NOMO-1 treated with dmso at 0.1 percent for 144 hours (cell line): ENCODE measurements at regions not wholly inside any gene's neighbourhood (a gene's known extent, or its start where the extent isn't known, plus 50 kb on each side); places are given as distances from the start of the nearest gene placed in this dataset.
"Not testable (repeated sequence)": the region's sequence is repeated elsewhere in the genome, so short reads cannot be mapped to it uniquely, and the experiment has no call there.

Experiments used
- DNase-seq: peaks from one replicate; lab custom pipeline; 2025; ENCODE audit not compliant: unreplicated experiment; lab: John Stamatoyannopoulos, UW

- no peak for DNase-seq
These were observed 1962.9 kb upstream of the CDH6 start for GRCh38 chr5:29230591-29230990.

- no peak for DNase-seq
These were observed 1964.0 kb upstream of the CDH6 start for GRCh38 chr5:29229461-29229860.

- peak; percentile 39 for DNase-seq
These were observed 1975.3 kb upstream of the CDH6 start for GRCh38 chr5:29218138-29218537.

DNA sequence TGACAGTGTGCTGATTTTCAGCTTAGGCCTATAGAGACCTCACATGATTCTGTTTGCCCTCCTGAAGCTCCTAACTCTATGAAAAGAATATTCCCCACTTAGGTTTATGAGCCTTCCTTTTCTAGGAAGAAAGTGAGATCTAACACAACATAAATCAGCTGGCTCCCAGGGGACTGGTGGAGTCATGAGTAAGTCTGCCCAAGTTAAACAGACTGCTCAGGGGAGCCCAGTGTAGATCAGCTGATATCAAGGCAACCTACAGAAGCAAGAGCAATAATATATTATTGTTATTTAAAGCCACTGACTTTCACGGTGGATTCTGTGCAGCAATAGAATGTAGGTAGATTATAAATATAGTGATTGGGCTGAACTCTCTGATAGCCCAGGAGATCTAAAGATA is 1978.6 kb upstream of the CDH6 start:
- no peak for DNase-seq

DNA sequence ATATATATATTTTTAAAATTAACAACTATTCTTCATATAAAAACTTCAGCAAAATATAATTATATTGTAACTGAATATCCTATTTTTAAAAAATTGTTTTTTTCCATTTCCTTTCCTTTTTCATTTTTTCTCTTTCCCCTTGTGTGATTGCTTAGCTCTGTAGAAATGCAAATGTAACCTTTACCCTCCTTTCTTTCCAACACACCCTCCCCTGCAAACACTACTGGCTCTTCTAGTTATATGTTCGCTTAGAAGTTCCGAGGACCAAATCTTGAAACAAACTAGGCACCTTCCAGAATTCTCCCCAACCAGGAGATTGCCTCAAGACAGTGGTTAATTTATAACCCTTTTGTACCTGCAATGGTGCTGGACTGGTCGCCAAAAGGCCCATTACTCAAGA is 1980.0 kb upstream of the CDH6 start:
- no peak for DNase-seq

DNA sequence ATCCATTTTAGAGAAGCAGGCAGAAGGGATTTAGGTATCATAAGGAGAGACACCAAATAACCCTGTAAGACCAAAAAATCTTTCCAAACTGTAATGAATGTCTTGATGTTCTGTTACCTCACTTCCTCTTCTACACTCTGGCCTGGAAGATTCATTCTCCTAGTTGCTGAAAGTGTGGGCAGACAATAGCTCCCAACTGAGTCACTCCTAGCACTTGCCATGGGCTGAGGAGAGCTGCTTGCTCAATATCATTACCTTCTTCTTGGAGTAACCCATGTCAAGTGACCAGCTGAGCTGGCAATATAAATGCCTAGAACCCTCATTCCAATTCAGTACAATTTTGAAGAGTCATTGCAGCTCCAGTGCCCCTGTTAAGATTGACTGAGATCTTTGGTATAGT is 1985.5 kb upstream of the CDH6 start:
- DNase-seq = peak; percentile 38

DNA sequence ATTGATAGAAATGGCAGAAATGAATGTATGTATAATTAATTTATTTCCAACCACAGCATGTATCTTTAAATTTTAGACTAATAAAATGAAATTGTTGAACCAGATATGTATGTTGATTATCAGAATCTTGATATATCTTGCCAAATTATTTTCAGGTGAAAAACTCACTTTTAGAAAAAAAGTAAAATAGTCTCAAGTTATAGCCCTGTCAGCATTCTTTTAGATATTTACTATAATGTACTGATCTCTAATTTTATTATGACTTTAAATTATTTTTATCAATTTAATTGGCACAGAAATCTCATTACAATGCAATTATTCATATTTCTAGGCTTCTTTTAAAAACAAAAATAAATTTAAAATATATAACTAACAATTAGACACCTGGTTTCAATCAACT is 1990.4 kb upstream of the CDH6 start:
- DNase-seq = no peak

- DNase-seq = no peak
These were observed 1995.6 kb upstream of the CDH6 start for GRCh38 chr5:29197631-29198454.

- DNase-seq = no peak
These were observed 1999.5 kb upstream of the CDH6 start for GRCh38 chr5:29193972-29194371.

DNA sequence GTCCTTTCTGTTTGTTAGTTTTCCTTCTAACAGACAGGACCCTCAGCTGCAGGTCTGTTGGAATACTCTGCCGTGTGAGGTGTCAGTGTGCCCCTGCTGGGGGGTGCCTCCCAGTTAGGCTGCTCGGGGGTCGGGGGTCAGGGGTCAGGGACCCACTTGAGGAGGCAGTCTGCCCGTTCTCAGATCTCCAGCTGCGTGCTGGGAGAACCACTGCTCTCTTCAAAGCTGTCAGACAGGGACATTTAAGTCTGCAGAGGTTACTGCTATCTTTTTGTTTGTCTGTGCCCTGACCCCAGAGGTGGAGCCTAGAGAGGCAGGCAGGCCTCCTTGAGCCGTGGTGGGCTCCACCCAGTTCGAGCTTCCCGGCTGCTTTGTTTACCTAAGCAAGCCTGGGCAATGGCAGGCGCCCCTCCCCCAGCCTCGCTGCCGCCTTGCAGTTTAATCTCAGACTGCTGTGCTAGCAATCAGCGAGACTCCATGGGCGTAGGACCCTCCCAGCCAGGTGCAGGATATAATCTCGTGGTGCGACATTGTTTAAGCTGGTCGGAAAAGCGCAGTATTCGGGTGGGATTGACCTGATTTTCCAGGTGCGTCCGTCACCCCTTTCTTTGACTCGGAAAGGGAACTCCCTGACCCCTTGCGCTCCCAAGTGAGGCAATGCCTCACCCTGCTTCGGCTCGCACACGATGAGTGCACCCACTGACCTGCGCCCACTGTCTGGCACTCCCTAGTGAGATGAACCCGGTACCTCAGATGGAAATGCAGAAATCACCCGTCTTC is 2002.0 kb upstream of the CDH6 start:
- DNase-seq = not testable (repeated sequence)

DNA sequence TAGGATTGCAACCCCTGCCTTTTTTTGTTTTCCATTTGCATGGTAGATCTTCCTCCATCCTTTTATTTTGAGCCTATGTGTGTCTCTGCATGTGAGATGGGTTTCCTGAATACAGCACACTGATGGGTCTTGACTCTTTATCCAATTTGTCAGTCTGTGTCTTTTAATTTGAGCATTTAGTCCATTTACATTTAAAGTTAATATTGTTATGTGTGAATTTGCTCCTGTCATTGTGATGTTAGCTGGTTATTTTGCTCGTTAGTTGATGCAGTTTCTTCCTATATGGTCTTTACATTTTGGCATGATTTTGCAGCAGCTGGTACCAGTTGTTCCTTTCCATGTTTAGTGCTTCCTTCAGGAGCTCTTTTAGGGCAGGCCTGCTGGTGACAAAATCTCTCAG is 2003.1 kb upstream of the CDH6 start:
- DNase-seq = not testable (repeated sequence)

DNA sequence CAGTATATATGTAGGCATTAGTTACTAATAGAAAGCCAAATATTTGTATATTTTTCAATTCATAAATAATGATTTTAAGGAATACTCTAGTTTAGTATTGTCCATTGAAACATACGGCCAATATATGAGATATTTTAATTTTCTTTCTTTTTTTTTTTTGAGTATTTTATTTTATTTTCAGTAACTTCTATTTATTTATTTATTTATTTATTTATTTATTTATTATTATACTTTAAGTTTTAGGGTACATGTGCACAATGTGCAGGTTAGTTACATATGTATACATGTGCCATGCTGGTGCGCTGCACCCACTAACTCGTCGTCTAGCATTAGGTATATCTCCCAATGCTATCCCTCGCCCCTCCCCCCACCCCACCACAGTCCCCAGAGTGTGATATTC is 2007.1 kb upstream of the CDH6 start:
- DNase-seq = not testable (repeated sequence)

DNA sequence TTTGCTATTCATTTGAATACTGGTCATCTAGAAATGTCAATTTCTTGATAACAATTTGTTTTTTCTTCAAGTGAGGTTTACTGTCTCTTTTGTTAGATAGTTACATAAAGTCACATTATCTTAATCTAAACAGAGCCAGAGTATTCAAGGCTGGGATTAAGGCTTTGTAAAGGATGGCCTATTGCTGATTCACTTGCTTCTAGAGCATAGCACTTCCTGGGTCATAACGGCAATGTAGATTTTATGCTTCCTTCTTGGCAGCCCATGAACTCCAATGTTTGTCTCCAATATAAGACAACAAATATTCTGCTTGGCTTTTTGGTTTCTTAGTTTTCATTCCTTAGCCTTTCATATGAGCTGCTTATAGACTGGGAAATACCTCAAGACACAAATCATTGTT is 2007.9 kb upstream of the CDH6 start:
- DNase-seq = no peak

DNA sequence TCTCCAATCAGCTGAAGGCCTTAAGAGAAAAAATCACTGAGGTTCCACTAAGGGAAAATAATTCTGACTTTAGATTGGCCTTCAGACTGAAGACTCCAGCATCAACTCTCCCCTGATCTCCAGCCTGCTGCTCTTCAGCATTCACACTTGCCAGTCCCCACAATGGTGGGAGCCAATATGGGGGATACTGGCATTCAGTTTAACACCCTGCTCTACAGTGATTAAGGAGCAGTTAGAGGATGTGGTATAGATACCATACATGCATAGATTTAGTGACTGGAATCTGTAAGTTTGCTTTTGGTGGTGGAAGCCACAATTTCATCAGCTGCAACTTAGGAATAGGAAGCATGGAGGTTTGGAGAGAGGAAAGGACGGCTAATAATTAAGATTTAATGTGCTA is 2017.7 kb upstream of the CDH6 start:
- DNase-seq = no peak

DNA sequence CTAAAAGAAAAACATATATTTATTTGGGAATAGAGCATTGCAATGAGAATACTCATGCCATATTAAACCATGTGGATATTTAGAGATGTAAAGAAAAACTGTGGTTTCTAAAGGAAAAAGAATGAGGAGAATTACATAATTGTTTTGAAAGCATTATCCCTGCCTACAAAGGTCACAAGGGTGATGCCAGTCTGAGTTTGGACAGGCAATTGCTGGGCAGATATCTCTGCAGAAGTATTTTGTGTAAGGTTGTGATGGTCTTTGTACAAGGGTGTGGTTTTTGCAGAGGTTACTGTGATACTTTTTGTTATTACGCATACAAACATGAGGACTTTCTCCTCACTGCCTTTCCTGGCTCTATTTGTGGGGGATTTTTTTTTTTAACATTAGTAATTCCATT is 2022.9 kb upstream of the CDH6 start:
- no peak for DNase-seq

- DNase-seq = no peak
These were observed 2023.6 kb upstream of the CDH6 start for GRCh38 chr5:29169886-29170285.

- DNase-seq = no peak
These were observed 2031.2 kb upstream of the CDH6 start for GRCh38 chr5:29162297-29162696.

- DNase-seq = no peak
These were observed 2031.8 kb upstream of the CDH6 start for GRCh38 chr5:29161399-29162291.

DNA sequence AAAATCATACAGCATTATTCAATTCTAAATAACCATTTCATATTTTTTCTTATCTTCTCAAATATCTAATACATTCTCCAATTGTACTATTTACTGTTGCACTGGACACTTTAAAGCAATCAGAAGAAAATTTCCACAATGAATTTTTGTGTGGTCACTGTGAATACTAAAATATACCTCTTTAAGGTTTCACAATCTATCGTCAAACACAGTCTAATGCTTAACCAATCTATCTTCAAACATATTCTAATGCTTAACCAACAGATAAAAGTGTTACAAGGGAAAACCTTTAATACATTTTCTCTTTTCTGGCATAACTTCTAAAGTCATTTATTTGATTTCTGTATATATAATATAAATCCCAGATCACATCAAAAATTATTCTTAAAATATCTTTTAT is 2035.5 kb upstream of the CDH6 start:
- no peak for DNase-seq

DNA sequence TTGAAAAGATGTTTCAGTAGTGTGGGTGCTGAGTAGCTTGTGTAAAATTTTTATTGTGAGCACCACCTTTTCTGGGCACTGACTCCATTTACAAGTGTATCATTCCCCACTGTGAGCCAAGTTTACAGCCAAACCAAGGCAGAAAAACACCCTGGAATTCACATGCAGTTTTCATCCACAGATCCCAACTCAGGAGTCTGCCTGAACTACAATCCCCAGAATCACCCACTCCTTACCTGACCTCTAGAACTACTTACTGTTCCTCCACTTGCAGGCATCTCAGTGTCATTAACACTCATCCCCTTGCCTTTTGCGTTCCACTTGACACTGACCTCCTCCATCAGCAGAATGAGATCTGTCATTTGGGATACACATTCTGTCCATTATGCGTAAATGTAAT is 2042.6 kb upstream of the CDH6 start:
- no peak for DNase-seq

GRCh38 chr5:29148581-29148980 is 2044.9 kb upstream of the CDH6 start:
- DNase-seq = no peak
